GM19043 (cell line): ENCODE measurements at regions not wholly inside any gene's neighbourhood (a gene's known extent, or its start where the extent isn't known, plus 50 kb on each side); places are given as distances from the start of the nearest gene placed in this dataset.
"Not testable (repeated sequence)": the region's sequence is repeated elsewhere in the genome, so short reads cannot be mapped to it uniquely, and the experiment has no call there.

ENCODE experiments used
- ATAC-seq: cut with Tn5 transposase; IDR thresholded peaks from one replicate; pipeline ENCODE4 v1.9.1; 2021; ENCODE audit warnings: low read depth; ENCODE audit not compliant: unreplicated experiment

DNA sequence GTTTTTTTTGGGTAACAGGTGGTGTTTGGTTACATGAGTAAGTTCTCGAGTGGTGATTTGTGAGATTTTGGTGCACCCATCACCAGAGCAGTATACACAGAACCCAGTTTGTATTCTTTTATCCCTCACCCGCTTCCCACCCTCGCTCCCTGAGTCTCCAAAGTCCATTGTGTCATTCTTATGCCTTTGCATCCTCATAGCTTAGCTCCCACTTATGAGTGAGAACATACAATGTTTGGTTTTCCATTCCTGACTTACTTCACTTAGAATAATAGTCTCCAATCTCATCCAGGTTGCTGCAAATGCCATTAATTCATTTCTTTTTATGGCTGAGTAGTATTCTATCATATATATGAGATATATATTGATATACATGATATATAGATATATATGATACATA, 211.9 kb downstream of the BCAS1 start:
- not testable (repeated sequence) for ATAC-seq

- ATAC-seq, result no peak
These were observed 212.6 kb downstream of the BCAS1 start for GRCh38 chr20:53857723-53858236.

DNA sequence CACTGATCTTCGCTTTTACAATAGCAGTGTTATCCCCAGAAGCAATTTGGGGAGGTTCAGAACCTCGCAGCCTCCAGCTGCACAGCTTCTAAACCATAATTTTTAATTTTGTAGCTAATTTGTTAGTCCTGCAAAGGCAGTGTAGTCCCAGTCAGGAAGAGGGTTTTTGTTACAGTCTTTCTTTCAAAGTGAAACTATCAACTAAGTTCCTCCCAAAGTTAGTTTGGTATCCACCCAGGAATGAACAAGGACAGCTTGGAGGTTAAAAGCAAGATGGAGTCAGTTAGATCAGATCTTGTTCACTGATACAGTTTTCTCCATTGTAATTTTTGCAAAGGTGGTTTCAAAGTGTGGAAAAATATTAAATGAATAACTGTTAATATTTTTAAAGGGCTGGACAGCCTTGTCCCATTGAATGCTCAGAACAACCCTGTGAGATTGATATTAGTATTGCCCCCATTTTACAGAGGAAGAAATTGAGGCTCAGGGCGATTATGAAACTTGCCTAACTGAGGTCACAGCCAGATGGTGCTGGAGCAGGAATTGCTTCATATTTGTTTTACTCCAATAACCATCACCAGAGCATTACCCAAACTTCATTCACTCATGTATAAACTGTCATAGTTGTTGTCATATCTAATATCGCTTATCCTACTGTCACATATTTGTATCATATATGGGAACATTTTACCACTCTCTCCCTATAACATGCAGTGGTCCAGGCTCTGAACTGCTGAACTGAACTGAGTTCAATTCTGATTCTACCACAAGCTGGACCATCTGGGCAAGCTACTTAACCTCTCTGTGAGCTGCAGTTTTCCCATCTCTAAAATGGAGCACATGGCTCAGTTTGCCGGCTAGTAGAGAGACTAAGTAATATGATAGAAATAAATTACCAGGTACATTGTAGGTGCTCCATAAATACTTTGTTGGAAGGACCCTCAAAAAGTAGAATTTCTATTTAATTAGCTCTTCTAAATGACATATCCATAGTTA, 213.8 kb downstream of the BCAS1 start:
- ATAC-seq, result no peak

- no peak for ATAC-seq
These were observed 214.7 kb downstream of the BCAS1 start for GRCh38 chr20:53855733-53856132.

DNA sequence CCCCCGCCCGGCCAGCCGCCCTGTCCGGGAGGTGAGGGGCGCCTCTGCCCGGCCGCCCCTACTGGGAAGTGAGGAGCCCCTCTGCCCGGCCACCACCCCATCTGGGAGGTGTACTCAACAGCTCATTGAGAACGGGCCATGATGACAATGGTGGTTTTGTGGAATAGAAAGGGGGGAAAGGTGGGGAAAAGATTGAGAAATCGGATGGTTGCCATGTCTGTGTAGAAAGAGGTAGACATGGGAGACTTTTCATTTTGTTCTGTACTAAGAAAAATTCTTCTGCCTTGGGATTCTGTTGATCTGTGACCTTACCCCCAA, 215.8 kb downstream of the BCAS1 start:
- not testable (repeated sequence) for ATAC-seq

DNA sequence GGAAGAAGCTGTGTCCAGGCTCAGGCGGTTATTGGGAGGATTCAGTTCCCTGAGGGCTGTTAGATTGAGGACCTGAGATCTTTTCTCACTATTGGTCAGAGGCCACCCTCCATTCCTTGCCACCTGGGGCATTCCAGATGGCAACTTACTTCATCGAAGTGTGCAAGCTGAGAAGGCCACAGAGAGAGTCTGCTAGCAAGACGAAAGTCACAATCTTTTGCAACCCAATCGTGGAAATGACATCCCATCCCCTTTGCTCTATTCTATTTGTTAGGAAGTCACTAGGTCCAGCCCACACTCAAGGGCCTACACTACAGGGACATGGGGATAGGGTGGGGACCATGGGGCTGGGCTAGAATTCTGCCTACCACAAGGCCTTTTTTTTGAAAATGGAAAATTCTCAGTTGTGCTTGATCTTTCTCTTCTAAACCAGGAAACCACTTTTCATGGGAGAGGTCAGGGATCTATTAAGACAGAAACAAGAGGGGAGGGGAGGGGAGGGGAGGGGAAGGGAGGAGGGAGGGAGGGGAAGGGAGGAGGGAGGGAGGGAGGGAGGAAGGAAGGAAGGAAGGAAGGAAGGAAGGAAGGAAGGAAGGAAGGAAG, 217.2 kb downstream of the BCAS1 start:
- no peak for ATAC-seq

DNA sequence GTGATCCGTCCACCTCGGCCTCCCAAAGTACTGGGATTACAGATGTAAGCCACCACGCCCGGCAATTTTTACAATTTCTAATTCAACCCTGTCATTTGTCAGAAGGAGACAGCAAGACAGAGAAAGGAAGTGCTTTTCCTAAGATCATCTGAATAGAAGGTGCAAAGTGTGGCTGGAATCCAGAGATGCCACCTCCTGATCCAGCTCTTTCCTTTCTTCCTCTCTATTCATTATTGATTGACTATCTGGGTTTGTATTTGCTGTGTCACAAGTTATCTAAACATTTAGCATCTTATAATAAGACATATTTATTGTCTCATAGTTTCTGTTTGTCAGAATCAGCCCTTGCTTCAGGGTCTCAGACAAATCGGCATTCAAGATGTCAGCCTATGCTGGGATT, 217.7 kb downstream of the BCAS1 start:
- no peak for ATAC-seq

- ATAC-seq, result no peak
These were observed 218.4 kb downstream of the BCAS1 start for GRCh38 chr20:53852014-53852413.

DNA sequence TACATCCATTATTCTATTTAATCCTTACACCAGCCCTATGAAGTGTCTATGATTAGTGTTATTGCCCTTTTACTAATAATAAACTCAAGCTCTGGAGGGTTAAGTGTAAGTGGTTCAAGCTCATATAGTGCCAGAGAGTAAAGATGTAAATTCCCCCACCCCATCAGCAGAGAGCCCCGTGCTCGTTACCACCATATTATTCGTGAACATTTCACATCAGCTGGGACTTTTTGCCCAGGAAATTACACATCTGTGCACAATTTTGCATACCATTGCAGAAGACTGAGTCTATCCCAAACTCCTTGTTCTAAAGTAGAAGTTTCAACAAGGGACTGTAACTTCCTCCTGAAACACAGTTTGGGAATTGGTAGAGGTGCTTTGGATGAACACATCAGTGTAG, 220.1 kb downstream of the BCAS1 start:
- ATAC-seq, result no peak

DNA sequence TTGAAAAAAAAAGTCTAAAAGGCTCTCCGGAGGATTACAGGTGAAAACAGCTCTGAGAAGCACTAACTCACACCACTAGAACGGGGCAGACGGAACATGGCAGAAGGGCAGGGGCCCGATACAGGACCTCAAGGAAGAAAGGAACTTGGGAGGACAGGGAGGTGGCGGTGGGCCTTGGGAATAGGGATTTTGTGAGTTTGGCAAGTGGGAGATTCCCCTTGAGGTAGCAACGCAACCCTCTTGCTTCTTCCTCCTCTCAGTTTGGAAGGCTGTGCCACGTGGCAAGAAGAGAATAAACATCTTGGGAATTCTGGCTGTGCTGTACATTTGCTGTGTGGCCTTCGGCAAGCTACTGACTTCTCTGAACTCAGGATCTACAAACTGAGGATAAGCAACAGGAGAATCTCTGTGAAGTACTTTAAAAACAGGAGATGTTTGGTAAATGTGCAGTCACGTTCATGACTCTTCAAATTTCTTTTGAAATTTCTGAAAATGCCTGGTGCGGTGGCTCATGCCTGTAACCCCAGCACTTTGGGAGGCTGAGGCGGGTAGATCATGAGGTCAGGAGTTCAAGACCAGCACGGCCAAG, 220.8 kb downstream of the BCAS1 start:
- no peak for ATAC-seq

DNA sequence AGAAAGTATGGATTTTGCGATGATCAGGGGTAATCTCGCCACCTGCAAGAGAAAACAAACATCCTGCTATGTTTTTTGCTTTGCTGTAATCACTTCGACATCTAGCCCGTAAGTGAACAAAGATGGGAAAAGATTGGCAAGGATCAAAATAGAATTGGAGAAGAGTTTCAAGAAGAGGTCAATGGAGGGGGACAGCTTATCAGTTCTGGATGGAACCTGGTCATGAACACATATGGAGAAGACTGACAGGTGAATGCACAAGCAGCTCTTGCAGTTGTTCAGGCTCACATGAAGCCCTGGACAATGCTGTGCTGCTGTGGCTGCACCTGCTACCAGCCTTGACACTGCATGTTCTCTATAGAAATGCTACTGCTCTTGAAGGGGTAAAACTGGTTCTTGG, 222.1 kb downstream of the BCAS1 start:
- no peak for ATAC-seq

DNA sequence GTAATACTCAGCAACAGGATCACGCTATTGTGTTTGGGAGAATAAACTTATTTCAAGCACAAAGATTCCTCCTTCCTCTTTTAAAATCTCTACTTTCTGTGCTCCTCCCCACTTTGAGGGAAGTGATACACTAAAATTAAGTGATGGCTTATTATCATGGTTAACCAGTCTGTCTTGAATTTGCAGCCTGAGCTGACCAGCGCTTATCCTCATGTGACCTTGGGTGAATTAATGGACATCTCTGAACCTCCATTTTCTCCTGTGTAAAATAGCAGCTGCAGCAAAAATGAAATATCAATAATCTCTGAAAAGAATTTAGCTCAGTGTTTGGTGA, 222.6 kb downstream of the BCAS1 start:
- no peak for ATAC-seq

DNA sequence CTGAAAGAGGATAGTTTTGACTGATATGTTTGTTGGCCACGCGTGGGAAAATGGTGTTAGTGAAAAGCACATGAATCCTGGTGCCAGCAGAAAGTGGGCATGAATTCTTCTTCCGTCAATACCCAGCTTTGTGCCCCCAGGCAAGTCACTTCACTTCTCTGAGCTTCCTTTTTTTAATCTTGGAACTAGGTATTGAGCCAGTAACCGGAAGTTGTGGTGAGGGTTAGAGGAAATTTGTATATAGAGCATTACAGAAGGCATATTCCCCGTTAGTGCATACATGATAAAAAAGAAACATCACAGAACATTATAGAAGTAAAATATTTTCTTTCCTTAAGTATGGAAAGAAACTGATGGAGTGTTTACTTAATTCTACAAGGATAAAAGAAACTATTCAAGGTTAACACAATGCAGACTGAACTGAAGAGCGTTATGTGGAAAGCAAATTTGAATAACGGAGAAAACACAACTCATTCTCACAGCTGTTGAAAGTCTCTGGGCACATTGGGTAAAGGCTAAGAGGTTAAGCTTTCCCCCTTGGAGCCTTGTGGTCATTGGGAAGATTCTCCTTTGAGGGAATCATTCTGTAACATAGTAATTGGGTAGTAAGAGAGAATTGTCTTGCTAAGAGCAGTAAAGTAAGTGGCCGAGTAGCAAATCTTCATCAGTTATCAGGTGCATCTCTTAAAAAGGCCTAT, 223.1 kb downstream of the BCAS1 start:
- no peak for ATAC-seq

GRCh38 chr20:53846640-53847039, 223.8 kb downstream of the BCAS1 start:
- no peak for ATAC-seq

DNA sequence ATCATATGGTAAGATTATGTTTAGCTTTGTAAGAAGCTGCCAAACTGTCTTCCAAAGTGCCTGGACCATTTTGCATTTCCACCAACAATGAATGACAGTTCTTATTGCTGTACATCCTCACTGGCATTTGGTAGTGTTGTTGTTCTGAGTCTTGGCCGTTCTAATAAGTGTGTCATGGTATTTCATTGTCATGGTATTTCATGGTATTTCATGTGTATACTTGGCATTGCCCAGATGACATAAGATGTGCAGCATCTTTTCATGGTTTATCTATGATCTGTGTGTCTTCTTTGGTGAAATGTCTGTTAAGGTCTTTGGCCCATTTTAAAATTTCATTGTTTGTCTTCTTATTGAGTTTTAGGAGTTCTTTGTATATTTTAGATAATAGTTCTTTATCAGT, 224.4 kb downstream of the BCAS1 start:
- no peak for ATAC-seq

DNA sequence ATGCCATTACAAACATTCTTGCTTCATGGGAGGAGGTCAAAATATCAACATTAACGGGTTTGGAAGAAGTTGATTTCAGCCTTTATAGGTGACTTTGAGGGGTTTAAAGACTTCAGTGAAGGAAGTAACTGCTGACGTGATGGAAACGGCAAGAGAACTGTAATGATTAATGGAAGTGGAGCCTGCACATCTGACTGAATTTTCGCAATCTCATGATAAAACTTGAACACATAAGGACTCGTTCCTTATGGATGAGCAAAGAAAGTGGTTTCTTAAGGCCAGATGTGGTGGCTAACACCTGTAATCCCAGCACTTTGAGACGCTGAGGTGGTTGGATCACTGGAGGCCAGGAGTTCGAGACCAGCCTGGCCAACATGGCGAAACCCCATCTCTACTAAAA, 226.1 kb downstream of the BCAS1 start:
- no peak for ATAC-seq

GRCh38 chr20:53843645-53844044, 226.7 kb downstream of the BCAS1 start:
- no peak for ATAC-seq

GRCh38 chr20:53842301-53843099, 227.9 kb downstream of the BCAS1 start:
- no peak for ATAC-seq

- no peak for ATAC-seq
These were observed 228.7 kb downstream of the BCAS1 start for GRCh38 chr20:53841741-53842140.

DNA sequence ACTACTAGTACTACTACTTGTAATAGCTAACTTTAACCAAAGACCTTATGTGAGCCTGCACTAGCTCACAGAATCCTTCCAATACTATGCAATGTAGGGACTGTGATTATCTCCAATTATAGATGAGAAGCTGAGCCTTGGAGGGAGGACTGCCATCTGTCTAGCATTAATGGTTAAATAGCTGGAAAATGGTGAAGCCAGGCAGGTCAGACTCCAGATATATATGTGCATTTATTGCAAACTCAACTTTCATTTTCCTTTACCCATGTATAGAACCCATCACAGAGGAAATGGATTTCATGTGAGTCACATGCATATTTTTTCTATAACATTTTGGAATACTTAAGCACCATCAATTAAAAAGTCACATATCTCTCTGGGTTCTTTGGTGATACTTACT, 229.9 kb downstream of the BCAS1 start:
- ATAC-seq, result no peak
